GM12878 (cell line): ENCODE measurements at regions not wholly inside any gene's neighbourhood (a gene's known extent, or its start where the extent isn't known, plus 50 kb on each side); places are given as distances from the start of the nearest gene placed in this dataset.

Experiments
- ATAC-seq: fragments of 200-7000 bp; cut with Tn5 transposase; 3 replicates; pipeline ENCODE4 v1.9.1; 2020; ENCODE audit warnings: mild to moderate bottlenecking, moderate library complexity
- BruUV-seq: library from RNA; stranded (reverse); fragments of 400-500 nt; replicated peaks from 2 replicates; lab custom pipeline; 2021; lab: Mats Ljungman, UMichigan
- CTCF ChIA-PET: fragments of 300-600 bp; sonication (Branson Sonifier 250); formaldehyde crosslinking; extraction: SDS; loops from one replicate; lab custom pipeline; 2021; ENCODE audit warnings: inconsistent platforms; lab: Yijun Ruan, JAX
- POLR2A ChIA-PET: fragments of 350-600 bp; formaldehyde crosslinking; extraction: SDS; loops from one replicate; lab custom pipeline; 2021; ENCODE audit warnings: inconsistent platforms; lab: Charles Lee
- RAD21 ChIA-PET: fragments of 300-600 bp; sonication (Branson Sonifier 250); formaldehyde crosslinking; loops from one replicate; lab custom pipeline; 2023; ENCODE audit warnings: antibody characterized with exemption; ENCODE audit not compliant: unreplicated experiment; lab: Charles Lee
- SMC1A ChIA-PET: fragments of 300-600 bp; sonication (Branson Sonifier 250); formaldehyde crosslinking; loops from one replicate; lab custom pipeline; 2023; ENCODE audit not compliant: unreplicated experiment, uncharacterized antibody; lab: Charles Lee
- DNase-seq: peaks from one replicate; pipeline ENCODE4 v3.0.0-alpha.2; 2011; ENCODE audit warnings: low read depth, low spot score
- FAIRE-seq: peaks from 3 replicates; lab custom pipeline; 2011; peaks lifted over from hg19 to GRCh38; lab: Jason Lieb, UNC
- H2AFZ ChIP-seq: 2 replicates; pipeline ENCODE4 v1.6.0; 2011; ENCODE audit warnings: low read depth, low read length, control low read depth; ENCODE audit not compliant: control insufficient read depth
- H3K27ac ChIP-seq: 2 replicates; pipeline ENCODE4 v1.5.1; 2011; ENCODE audit warnings: control low read depth; ENCODE audit not compliant: control insufficient read depth, insufficient read depth
- H3K27me3 ChIP-seq, 2 experiments: replicated peaks in 1 of 2; 2 replicates each; pipeline versions ENCODE4 v1.6.0 to v1.6.1; 2011; ENCODE audit warnings: low read length in 1 of 2; ENCODE audit not compliant: control insufficient read depth in 2 of 2, insufficient read depth in 2 of 2
- H3K36me3 ChIP-seq, 2 experiments: 2 replicates each; pipeline ENCODE4 v1.5.1; 2011; ENCODE audit warnings: low read length in 1 of 2; ENCODE audit not compliant: control insufficient read depth in 2 of 2, insufficient read depth in 2 of 2
- H3K4me1 ChIP-seq: 2 replicates; pipeline ENCODE4 v1.6.1; 2011; ENCODE audit warnings: mild to moderate bottlenecking, low read length, moderate library complexity, mixed read lengths; ENCODE audit not compliant: control insufficient read depth, insufficient read depth
- H3K4me2 ChIP-seq: 2 replicates; pipeline ENCODE4 v1.6.0; 2011; ENCODE audit warnings: control low read depth; ENCODE audit not compliant: control insufficient read depth, insufficient read depth
- H3K4me3 ChIP-seq: fragments of 200-600 bp; sonication (generic); 2 replicates; pipeline ENCODE4 v1.5.1; 2016
- H3K79me2 ChIP-seq: 2 replicates; pipeline ENCODE4 v1.6.0; 2011; ENCODE audit warnings: low read length; ENCODE audit not compliant: control insufficient read depth, insufficient read depth
- H3K9ac ChIP-seq: 2 replicates; pipeline ENCODE4 v1.8.0; 2011; ENCODE audit warnings: low read length, control low read depth, mixed read lengths; ENCODE audit not compliant: control insufficient read depth, insufficient read depth
- H3K9me3 ChIP-seq: replicated peaks from 3 replicates; pipeline ENCODE4 v1.5.1; 2011; ENCODE audit warnings: mild to moderate bottlenecking, low read length; ENCODE audit not compliant: control insufficient read depth, insufficient read depth
- H4K20me1 ChIP-seq: 2 replicates; pipeline ENCODE4 v1.6.0; 2011; ENCODE audit not compliant: control insufficient read depth, insufficient read depth
- BCL3 ChIP-seq: IDR thresholded peaks from 2 replicates; pipeline ENCODE4 v1.6.1; 2011; ENCODE audit warnings: borderline replicate concordance, low read depth, mild to moderate bottlenecking, moderate library complexity, low read length; ENCODE audit not compliant: insufficient read depth, poor library complexity, severe bottlenecking
- CHD2 ChIP-seq: IDR thresholded peaks from 2 replicates; pipeline ENCODE4 v1.6.1; 2011; ENCODE audit warnings: low read depth, low read length, improper control_type of control experiment, borderline replicate concordance
- NFXL1 ChIP-seq: fragments of 450-650 bp; IDR thresholded peaks from 2 replicates; pipeline ENCODE4 v1.6.1; 2017; ENCODE audit warnings: antibody characterized with exemption, mild to moderate bottlenecking, borderline replicate concordance
- TCF3 ChIP-seq: IDR thresholded peaks from 2 replicates; pipeline ENCODE4 v1.6.1; 2012; ENCODE audit warnings: low read depth, mild to moderate bottlenecking, low read length, borderline replicate concordance; ENCODE audit not compliant: insufficient read depth
- USF2 ChIP-seq: IDR thresholded peaks from 2 replicates; pipeline ENCODE4 v1.6.1; 2011; ENCODE audit warnings: low read depth, low read length, improper control_type of control experiment, borderline replicate concordance
- ZBTB11 ChIP-seq: fragments of 450-650 bp; formaldehyde crosslinking; IDR thresholded peaks from 2 replicates; pipeline ENCODE4 v1.5.0; 2022; ENCODE audit warnings: mild to moderate bottlenecking, missing genetic modification characterization
- ZNF687 ChIP-seq: fragments of 450-650 bp; IDR thresholded peaks from 2 replicates; pipeline ENCODE4 v1.6.1; 2017; ENCODE audit warnings: mild to moderate bottlenecking, moderate library complexity
- WGBS: methylation state at CpG from one replicate; pipeline ENCODE4 v1.1.6; 2016; ENCODE audit warnings: low lambda C conversion rate; ENCODE audit not compliant: insufficient replicate concordance, insufficient coverage; ENCODE audit errors: missing lambda C conversion rate; 5-methylcytosine and 5-hydroxymethylcytosine counted together
- in situ Hi-C: fragments of 300-500 bp; cut with MboI; formaldehyde crosslinking; loops from 9 replicates; pipeline ENCODE4 v1.14.3; 2018; ENCODE audit warnings: mixed read lengths
- intact Hi-C: fragments of 100-400 bp; cut with micrococcal nuclease; formaldehyde crosslinking; loops from one replicate; pipeline ENCODE4 v1.14.2; 2022; ENCODE audit not compliant: unreplicated experiment

GRCh38 chr4:8928074-8928473 lies 56.4 kb upstream of the HMX1 start (continued):
- TF ChIP-seq BCL3 (no peak), TCF3 (no peak)

GRCh38 chr4:8922481-8922880 lies 50.8 kb upstream of the HMX1 start:
- in situ Hi-C loops (loop anchor here (10.0 kb wide), 1 partner anchor 308 kb away; no protein-coding TSS in a partner anchor), intact Hi-C loops (no loop called here)
- 0% methylated on average over 1 of the region's 1 CpG for WGBS
- SMC1A ChIA-PET = no interaction called here
- FAIRE-seq = no peak
- no peaks in the 10 kb centered on the region; the same call in 2 of the 3 replicates for H3K9me3 ChIP-seq
- H3K4me2 ChIP-seq = no peak overlapping the region
- no peaks in the 10 kb centered on the region for H4K20me1 ChIP-seq
- H2AFZ ChIP-seq = no peak overlapping the region
- H3K4me3 ChIP-seq = no peak overlapping the region
- no peak overlapping the region for H3K9ac ChIP-seq
- POLR2A ChIA-PET = no interaction called here
- no peaks in the 10 kb centered on the region for H3K4me1 ChIP-seq
- no peak for ATAC-seq
- RAD21 ChIA-PET = interaction anchor here (0.7 kb wide), 1 partner anchor 313 kb away, joined by 3 read pairs; no protein-coding TSS in a partner anchor
- no TSS peak for BruUV-seq
- TF ChIP-seq ZNF687 = no peak
- TF ChIP-seq CHD2 = no peak
- no peak for TF ChIP-seq ZBTB11 (CRISPR knock-in tag)
- TF ChIP-seq USF2 = no peak
- TF ChIP-seq NFXL1 = no peak
- H3K36me3 ChIP-seq = no peaks in the 10 kb centered on the region
- no peaks in the 10 kb centered on the region for H3K27me3 ChIP-seq
- no peak overlapping the region for H3K27ac ChIP-seq
- no peak for DNase-seq
- no peaks in the 10 kb centered on the region for H3K79me2 ChIP-seq
- CTCF ChIA-PET = interaction anchor here (1.4 kb wide), 1 partner anchor 317 kb away, joined by 4 read pairs; no protein-coding TSS in a partner anchor
